ENCODE measurements at regions not wholly inside any gene's neighbourhood (a gene's known extent, or its start where the extent isn't known, plus 50 kb on each side); places are given as distances from the start of the nearest gene placed in this dataset.

DNA sequence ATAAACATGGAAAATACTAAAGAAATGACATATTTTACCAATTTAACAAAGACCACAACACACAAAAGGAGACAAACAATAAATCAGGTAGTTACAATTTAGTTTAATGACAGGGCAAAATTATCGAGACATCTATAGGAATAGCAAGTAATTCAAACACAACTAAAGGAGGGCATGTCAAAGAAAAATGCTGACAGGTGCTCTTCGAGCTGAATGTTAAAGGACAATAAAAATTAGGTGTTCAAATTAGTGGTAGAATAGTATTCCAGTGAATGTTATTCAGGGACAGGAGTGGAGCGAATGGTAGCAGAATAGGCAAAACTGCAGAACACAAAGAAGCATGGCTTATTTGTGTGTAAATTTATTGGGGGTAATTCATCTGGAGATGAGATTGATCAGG lies 1004.3 kb upstream of the FBXO33 start:
- no peaks in the 10 kb centered on the region for H3K27me3 Mint-ChIP-seq (ENCODE audit: low read depth)
- ATAC-seq (no peak), DNase-seq (no peak)
- H3K9me3 Mint-ChIP-seq, result no peaks in the 10 kb centered on the region
- no peaks in the 10 kb centered on the region for H3K36me3 Mint-ChIP-seq (ENCODE audit: insufficient read depth)
- H3K4me1 Mint-ChIP-seq (ENCODE audit: low read depth), result no peaks in the 10 kb centered on the region
- no peak overlapping the region for H3K4me3 Mint-ChIP-seq

DNA sequence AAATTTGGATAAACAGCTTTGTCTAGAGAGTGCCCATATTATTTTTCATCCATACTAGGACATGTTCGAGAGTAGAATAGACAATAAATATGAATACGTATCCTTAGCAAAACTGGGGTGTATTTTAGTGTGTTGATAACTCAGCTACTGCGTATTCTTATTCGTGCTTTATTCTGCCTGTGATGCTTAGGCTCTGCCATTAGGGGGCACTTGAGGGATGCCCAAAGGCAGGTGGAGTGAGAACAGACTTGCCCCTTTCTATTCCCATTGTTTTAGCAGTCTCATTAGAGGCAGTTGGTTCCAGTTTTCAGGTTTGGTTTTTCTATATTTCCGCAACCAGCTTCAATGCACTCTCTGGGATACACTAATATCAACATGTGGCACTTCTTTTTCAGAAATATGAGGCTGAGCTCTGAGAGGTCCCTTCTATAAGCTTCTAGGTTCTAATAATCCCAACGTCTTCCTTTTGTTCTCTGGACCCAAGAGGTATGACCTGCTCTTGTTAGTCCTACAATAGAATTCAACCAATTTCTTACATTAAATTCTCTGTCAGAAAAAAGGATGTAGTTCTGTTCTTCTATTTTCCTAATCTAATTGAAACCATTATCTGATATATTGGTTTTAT lies 985.7 kb upstream of the FBXO33 start:
- Mint-ChIP-seq H3K9me3 (no peaks in the 10 kb centered on the region), H3K4me1 (ENCODE audit: low read depth) (no peaks in the 10 kb centered on the region), H3K27me3 (ENCODE audit: low read depth) (no peaks in the 10 kb centered on the region), H3K4me3 (no peak overlapping the region), H3K36me3 (ENCODE audit: insufficient read depth) (no peaks in the 10 kb centered on the region)
- no peak for DNase-seq
- no peak for ATAC-seq

DNA sequence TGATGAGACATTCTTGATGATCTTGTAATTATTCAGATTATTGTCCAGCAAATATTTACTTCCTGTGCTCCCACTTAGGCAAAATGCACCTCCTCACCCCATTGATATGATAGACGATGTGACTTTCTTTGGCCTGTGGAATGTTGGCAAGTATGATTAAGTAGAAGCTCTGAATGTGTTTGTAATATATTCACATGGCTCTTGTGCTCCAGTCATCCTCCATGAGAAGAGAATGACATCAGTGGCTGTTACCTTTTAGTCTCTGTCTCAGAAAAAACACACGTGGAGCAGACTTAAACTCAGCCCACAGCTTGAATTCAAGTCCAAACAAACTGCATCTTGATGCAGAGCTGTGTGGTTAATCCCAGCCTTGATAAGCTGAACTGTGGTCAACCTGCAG lies 984.3 kb upstream of the FBXO33 start:
- no peaks in the 10 kb centered on the region for H3K27me3 Mint-ChIP-seq (ENCODE audit: low read depth)
- ATAC-seq (no peak), DNase-seq (no peak)
- no peaks in the 10 kb centered on the region for H3K9me3 Mint-ChIP-seq
- H3K36me3 Mint-ChIP-seq (ENCODE audit: insufficient read depth), result no peaks in the 10 kb centered on the region
- no peaks in the 10 kb centered on the region for H3K4me1 Mint-ChIP-seq (ENCODE audit: low read depth)
- no peak overlapping the region for H3K4me3 Mint-ChIP-seq

DNA sequence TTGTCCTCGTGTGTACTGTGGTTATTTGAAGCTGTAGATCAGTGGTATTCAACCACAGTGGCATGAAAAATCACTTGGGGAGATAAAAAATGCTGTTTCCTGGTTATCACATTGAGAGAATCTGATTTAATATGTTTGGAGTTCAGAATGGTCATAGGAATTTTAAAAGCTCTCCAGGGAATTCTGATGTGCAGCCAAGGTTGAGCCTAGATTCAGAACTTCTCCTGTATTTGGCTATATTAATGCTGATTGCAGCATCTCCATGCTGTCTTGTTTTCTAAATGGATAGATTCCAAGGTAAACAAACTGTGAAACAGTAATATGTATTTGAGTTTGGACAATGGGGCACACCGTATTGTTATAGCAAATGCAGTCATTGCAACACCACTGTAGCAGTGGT lies 982.2 kb upstream of the FBXO33 start:
- Mint-ChIP-seq H3K4me1 (ENCODE audit: low read depth) (no peaks in the 10 kb centered on the region), H3K9me3 (no peaks in the 10 kb centered on the region), H3K36me3 (ENCODE audit: insufficient read depth) (no peaks in the 10 kb centered on the region), H3K4me3 (no peak overlapping the region), H3K27me3 (ENCODE audit: low read depth) (no peaks in the 10 kb centered on the region)
- no peak for DNase-seq
- no peak for ATAC-seq

DNA sequence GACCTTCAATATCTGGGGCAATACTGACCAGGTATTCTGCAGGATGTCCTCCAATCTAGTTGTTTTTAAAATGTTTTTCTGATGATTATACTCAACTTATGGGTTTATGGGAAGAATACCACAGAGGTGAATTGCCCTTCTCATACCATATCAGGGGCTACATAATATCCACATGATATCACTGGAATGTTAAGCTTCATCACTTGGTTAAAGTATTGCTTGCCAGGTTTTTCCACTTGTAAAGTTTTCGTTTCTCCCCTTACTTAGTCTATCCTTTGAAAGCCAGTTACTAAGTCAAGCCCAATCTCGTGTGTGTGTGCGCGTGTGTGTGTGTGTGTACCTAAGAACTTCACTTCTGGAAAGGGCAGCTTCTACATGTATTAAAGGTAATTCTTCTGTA lies 980.9 kb upstream of the FBXO33 start:
- Mint-ChIP-seq H3K4me3 (no peak overlapping the region), H3K27me3 (ENCODE audit: low read depth) (no peaks in the 10 kb centered on the region), H3K36me3 (ENCODE audit: insufficient read depth) (no peaks in the 10 kb centered on the region), H3K4me1 (ENCODE audit: low read depth) (no peaks in the 10 kb centered on the region), H3K9me3 (no peaks in the 10 kb centered on the region)
- no peak for DNase-seq
- no peak for ATAC-seq

DNA sequence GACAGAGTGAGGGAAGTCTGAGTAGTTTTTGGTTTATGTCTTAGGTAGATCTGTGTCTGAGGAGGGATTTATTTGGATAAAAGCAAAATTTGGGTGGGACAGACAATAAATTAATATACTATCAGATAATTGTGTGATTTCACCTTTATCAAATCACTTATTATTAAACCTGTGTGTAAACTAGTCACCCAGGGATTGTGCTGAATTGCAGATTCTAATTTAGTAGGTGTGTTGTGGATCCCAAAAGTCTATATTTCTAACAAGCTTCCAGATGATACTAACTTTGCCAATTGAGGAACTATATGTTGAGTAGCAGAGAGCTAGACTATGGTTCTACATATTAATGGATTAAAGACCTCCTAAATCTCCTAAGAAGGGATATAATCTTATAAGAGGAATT lies 978.5 kb upstream of the FBXO33 start:
- H3K9me3 Mint-ChIP-seq, result peaks cover 10% of the 10 kb centered on the region
- H3K4me3 Mint-ChIP-seq, result no peak overlapping the region
- ATAC-seq, result no peak
- DNase-seq, result no peak
- no peaks in the 10 kb centered on the region for H3K27me3 Mint-ChIP-seq (ENCODE audit: low read depth)
- no peaks in the 10 kb centered on the region for H3K36me3 Mint-ChIP-seq (ENCODE audit: insufficient read depth)
- no peaks in the 10 kb centered on the region for H3K4me1 Mint-ChIP-seq (ENCODE audit: low read depth)

DNA sequence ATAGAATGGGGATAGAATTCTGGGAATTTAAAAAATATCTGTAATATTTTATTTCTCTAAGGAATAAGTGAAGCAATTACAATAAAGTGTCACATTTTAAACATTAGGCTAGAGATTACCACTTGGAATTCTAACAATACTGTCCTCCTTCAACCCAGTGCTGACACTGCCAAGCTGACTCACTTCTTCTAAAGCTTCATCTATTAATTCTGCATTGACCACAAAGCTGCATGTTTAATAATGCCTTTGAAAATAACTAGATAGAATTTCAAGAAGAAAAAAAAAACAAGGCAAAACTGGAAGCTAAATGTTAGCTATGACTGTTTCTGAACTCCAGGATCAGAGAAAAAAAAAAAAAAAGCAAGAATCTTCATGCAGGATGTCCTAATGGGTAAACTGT lies 970.7 kb upstream of the FBXO33 start:
- no peak overlapping the region for H3K4me3 Mint-ChIP-seq
- H3K9me3 Mint-ChIP-seq, result peaks cover 10% of the 10 kb centered on the region
- DNase-seq (no peak), ATAC-seq (no peak)
- H3K36me3 Mint-ChIP-seq (ENCODE audit: insufficient read depth), result no peaks in the 10 kb centered on the region
- no peaks in the 10 kb centered on the region for H3K27me3 Mint-ChIP-seq (ENCODE audit: low read depth)
- H3K4me1 Mint-ChIP-seq (ENCODE audit: low read depth), result no peaks in the 10 kb centered on the region

DNA sequence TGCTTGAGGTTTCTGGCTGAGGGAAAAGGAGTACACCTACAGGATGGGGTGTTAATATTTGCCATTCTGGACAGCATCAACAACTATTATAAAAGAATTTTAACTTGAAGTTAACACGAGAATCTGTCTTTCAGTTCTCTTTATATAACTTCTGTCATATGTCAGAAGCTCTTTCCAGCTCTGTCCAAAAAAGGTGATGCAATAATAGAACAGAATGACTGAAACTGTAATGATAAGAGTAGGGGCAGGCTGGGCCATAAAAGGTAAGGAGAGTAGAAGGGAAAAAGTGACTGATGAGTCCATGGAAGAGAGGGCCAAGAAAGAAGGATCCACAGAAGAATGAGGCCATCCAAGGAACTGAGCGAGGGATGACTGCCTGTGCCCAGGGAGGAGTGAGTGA lies 966.7 kb upstream of the FBXO33 start:
- H3K27me3 Mint-ChIP-seq (ENCODE audit: low read depth), result no peaks in the 10 kb centered on the region
- no peaks in the 10 kb centered on the region for H3K36me3 Mint-ChIP-seq (ENCODE audit: insufficient read depth)
- H3K4me3 Mint-ChIP-seq, result no peak overlapping the region
- H3K9me3 Mint-ChIP-seq, result no peaks in the 10 kb centered on the region
- no peaks in the 10 kb centered on the region for H3K4me1 Mint-ChIP-seq (ENCODE audit: low read depth)
- ATAC-seq, result no peak
- DNase-seq, result no peak

DNA sequence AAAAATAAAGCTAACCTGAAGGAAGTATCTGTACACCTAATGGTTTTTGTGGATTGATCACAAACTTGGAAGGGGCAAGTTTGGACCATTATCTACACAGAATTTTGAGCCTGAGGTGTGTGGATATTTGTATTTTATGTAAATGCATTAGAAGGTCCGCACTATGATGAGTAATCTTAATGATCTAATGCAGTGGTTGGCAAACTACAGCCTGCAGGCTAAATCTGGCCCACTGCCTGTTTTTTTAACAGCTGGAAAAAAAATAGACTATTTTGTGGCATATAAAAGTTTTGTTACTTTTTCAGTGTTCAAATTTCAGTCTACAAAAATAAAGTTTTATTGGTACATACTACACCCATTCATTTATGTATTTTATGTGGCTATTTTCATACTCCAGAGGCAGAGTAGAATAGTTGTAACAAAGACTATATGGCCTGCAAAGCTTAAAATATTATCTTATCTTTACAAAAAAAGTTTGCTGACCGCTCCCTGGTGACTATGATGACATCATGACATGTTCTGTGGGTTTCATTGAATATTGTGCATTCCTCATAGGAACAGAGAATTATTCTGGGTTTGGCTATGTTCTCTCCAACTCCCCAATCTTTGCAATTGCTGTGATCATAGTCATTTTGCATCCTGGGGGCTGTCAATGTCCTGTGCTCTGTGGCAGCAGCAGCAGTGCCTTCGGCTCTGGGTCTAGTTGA lies 962.6 kb upstream of the FBXO33 start:
- no peaks in the 10 kb centered on the region for H3K36me3 Mint-ChIP-seq (ENCODE audit: insufficient read depth)
- no peak overlapping the region for H3K4me3 Mint-ChIP-seq
- H3K27me3 Mint-ChIP-seq (ENCODE audit: low read depth), result no peaks in the 10 kb centered on the region
- H3K4me1 Mint-ChIP-seq (ENCODE audit: low read depth), result no peaks in the 10 kb centered on the region
- H3K9me3 Mint-ChIP-seq, result no peaks in the 10 kb centered on the region
- no peak for ATAC-seq
- no peak for DNase-seq

DNA sequence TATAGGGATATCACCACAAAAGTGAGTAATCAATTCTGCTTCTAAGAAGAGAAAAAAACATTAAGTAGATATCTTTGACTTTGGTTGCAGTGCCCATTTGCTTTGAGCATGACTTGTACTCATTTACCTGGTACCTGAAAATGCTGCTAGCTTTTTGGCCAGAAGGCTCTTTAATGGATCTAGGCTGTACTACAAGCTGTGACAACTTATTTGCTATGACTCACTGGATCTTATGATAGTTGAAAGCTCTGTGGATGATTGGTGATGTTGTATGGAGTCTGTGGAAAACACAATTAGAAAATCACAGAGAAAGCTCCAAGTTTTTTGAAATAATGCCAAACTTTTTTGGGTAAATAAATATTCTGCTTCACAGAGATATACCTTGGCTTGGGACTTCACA lies 960.9 kb upstream of the FBXO33 start:
- Mint-ChIP-seq H3K4me1 (ENCODE audit: low read depth) (no peaks in the 10 kb centered on the region), H3K36me3 (ENCODE audit: insufficient read depth) (no peaks in the 10 kb centered on the region), H3K27me3 (ENCODE audit: low read depth) (no peaks in the 10 kb centered on the region), H3K4me3 (no peak overlapping the region), H3K9me3 (no peaks in the 10 kb centered on the region)
- DNase-seq (no peak), ATAC-seq (no peak)

DNA sequence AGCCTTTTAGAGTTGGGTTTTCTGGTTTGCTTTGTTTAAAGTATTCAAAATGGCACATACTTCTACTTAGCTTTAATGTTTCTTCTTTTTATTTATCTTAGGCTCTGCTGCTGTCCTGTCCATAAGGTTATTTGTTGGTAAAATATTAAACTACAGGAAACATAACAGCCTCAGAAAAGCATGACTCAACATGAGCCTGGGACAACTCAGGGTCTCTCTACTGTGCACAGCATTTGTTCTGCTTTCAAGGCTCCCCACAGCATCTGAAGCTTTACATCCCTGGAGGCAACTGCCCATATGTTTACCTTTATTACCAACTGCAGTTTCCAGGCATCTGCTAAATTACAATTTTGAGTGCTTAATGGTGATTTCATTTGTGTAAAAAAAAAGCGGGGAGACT lies 954.2 kb upstream of the FBXO33 start:
- H3K36me3 Mint-ChIP-seq (ENCODE audit: insufficient read depth), result no peaks in the 10 kb centered on the region
- no peak overlapping the region for H3K4me3 Mint-ChIP-seq
- no peaks in the 10 kb centered on the region for H3K27me3 Mint-ChIP-seq (ENCODE audit: low read depth)
- H3K4me1 Mint-ChIP-seq (ENCODE audit: low read depth), result no peaks in the 10 kb centered on the region
- DNase-seq, result no peak
- no peaks in the 10 kb centered on the region for H3K9me3 Mint-ChIP-seq
- no peak for ATAC-seq

DNA sequence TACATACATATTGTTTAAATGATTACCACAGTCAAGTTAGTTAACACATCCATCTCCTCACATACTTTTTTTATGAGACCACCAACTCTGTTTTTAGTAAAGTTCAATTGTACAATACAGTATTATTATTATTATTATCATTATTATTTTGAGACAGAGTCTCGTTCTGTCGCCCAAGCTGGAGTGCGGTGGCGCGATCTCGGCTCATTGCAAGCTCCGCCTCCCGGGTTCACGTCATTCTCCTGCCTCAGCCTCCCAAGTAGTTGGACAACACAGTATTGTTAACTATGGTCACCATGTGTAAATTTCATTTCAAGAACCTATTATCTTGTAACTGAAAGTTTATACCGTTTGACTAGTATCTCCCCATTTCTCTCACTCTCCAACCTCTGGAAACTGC lies 942.0 kb upstream of the FBXO33 start:
- Mint-ChIP-seq H3K4me1 (ENCODE audit: low read depth) (no peaks in the 10 kb centered on the region), H3K36me3 (ENCODE audit: insufficient read depth) (no peaks in the 10 kb centered on the region), H3K9me3 (peaks cover 4% of the 10 kb centered on the region), H3K27me3 (ENCODE audit: low read depth) (no peaks in the 10 kb centered on the region), H3K4me3 (no peak overlapping the region)
- no peak for DNase-seq
- ATAC-seq, result no peak

DNA sequence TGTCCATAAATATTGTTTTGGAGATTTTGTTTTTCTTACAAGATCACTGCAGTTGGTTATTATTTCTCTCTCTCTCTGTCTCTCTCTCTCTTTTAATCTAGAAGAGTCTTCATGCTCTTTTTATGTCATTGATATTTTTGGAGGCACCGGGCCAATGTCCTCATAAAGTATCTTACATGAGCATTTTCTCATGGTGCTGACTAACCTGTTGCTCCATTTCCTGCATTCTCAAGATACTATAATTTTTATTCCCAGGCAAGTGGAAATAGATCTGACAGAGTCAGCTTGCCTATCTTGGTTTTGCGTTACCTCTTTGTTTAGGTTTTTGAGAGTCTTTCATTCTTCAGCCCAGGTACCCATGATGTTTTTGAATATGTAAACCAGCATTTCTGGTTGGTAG lies 938.8 kb upstream of the FBXO33 start:
- no peak for DNase-seq
- no peaks in the 10 kb centered on the region for H3K27me3 Mint-ChIP-seq (ENCODE audit: low read depth)
- H3K4me3 Mint-ChIP-seq, result no peak overlapping the region
- no peaks in the 10 kb centered on the region for H3K36me3 Mint-ChIP-seq (ENCODE audit: insufficient read depth)
- ATAC-seq, result no peak
- H3K4me1 Mint-ChIP-seq (ENCODE audit: low read depth), result no peaks in the 10 kb centered on the region
- peaks cover 4% of the 10 kb centered on the region for H3K9me3 Mint-ChIP-seq

DNA sequence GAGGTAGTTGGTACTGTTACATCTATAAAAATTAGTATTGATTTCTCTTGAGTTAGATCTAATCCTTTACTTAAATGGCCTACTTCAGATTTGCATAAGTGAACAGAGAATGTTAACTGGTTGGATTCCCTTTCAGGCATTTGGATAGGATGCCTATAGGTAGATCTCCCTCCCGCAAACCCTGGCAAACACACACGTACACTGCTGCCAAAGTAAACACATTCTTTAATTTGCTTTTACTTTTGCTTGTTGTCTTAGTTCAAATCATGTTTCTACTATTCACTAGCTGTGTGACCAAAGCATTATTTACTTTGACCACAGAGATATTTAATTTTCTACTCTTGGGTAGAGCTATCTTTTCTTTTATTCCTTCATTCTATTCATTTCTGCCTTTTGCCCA lies 936.1 kb upstream of the FBXO33 start:
- H3K36me3 Mint-ChIP-seq (ENCODE audit: insufficient read depth), result no peaks in the 10 kb centered on the region
- H3K4me3 Mint-ChIP-seq, result no peak overlapping the region
- no peak for DNase-seq
- no peaks in the 10 kb centered on the region for H3K27me3 Mint-ChIP-seq (ENCODE audit: low read depth)
- ATAC-seq, result no peak
- peaks cover 6% of the 10 kb centered on the region for H3K9me3 Mint-ChIP-seq
- H3K4me1 Mint-ChIP-seq (ENCODE audit: low read depth), result no peaks in the 10 kb centered on the region

DNA sequence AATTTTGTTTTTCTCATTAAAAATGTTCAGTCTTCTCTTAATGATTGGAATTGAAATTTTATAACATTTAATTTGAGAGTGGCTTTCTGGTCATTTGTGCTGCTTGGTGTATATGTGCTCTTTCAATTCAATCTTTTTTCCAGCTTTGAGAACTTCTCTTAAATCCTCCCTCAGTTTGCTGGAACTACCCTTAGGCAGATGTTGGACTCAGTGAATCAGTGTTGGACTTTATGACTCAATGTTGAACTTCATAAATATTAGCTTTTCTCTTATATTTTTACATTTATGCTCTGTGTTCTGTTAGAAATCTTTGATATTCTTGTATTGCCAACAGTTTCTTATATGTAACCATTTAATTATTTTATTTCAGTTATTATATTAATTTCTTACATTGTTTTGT lies 935.5 kb upstream of the FBXO33 start:
- Mint-ChIP-seq H3K36me3 (ENCODE audit: insufficient read depth) (no peaks in the 10 kb centered on the region), H3K4me1 (ENCODE audit: low read depth) (no peaks in the 10 kb centered on the region), H3K9me3 (peaks cover 6% of the 10 kb centered on the region), H3K4me3 (no peak overlapping the region), H3K27me3 (ENCODE audit: low read depth) (no peaks in the 10 kb centered on the region)
- no peak for ATAC-seq
- DNase-seq, result no peak
